Liver (tissue), 8 donors: ENCODE measurements at regions not wholly inside any gene's neighbourhood (a gene's known extent, or its start where the extent isn't known, plus 50 kb on each side); places are given as distances from the start of the nearest gene placed in this dataset.

Experiments used
- DNase-seq: peaks from one replicate; pipeline ENCODE4 v3.0.0-alpha.2; 2017; ENCODE audit warnings: low spot score
- H3K27ac ChIP-seq, 2 donors: one replicate each; pipeline ENCODE4 v1.7.0; 2013; ENCODE audit warnings: inconsistent platforms in 2 of 2, low read length in 2 of 2, control low read depth in 1 of 2, low read depth in 1 of 2, mild to moderate bottlenecking in 1 of 2
- H3K27me3 ChIP-seq, 4 donors: one replicate each; pipeline versions ENCODE4 v1.6.1 to v1.7.0; 2013; ENCODE audit warnings: low read length in 3 of 4, inconsistent platforms in 1 of 4, mild to moderate bottlenecking in 1 of 4, moderate library complexity in 1 of 4; ENCODE audit not compliant: control insufficient read depth in 4 of 4, insufficient read depth in 4 of 4
- H3K36me3 ChIP-seq, 4 donors: one replicate each; pipeline versions ENCODE4 v1.6.1 to v1.7.0; 2013; ENCODE audit warnings: low read length in 3 of 4, mild to moderate bottlenecking in 3 of 4, low read depth in 1 of 4, moderate library complexity in 1 of 4; ENCODE audit not compliant: control insufficient read depth in 4 of 4, insufficient read depth in 3 of 4
- H3K4me1 ChIP-seq, 4 donors: one replicate each; pipeline versions ENCODE4 v1.6.1 to v1.7.0; 2013; ENCODE audit warnings: low read length in 3 of 4, mild to moderate bottlenecking in 3 of 4, moderate library complexity in 1 of 4; ENCODE audit not compliant: control insufficient read depth in 4 of 4, insufficient read depth in 4 of 4
- H3K4me3 ChIP-seq, 3 donors: one replicate each; pipeline versions ENCODE4 v1.6.1 to v1.7.0; 2013; ENCODE audit warnings: low read length in 3 of 3, control low read depth in 1 of 3, low read depth in 1 of 3, mild to moderate bottlenecking in 1 of 3
- H3K9ac ChIP-seq, 2 donors: one replicate each; pipeline ENCODE4 v1.7.0; 2013; ENCODE audit warnings: low read length in 2 of 2, mild to moderate bottlenecking in 2 of 2, moderate library complexity in 2 of 2, control low read depth in 1 of 2, low read depth in 1 of 2
- H3K9me3 ChIP-seq, 4 donors: one replicate each; pipeline versions ENCODE4 v1.6.1 to v1.7.0; 2013; ENCODE audit warnings: low read length in 3 of 4; ENCODE audit not compliant: control insufficient read depth in 4 of 4
- EGR1 ChIP-seq, 2 donors: IDR thresholded peaks; 2 replicates each; pipeline ENCODE4 v1.6.1; 2016 to 2018; ENCODE audit warnings: antibody characterized with exemption in 2 of 2, low read depth in 2 of 2
- FOXA1 ChIP-seq: IDR thresholded peaks from 2 replicates; pipeline ENCODE4 v1.6.1; 2016; ENCODE audit warnings: antibody characterized with exemption
- GABPA ChIP-seq, 2 donors: IDR thresholded peaks in 1 of 2; conservative IDR thresholded peaks in 1 of 2; 2 replicates each; pipeline ENCODE4 v1.6.1; 2016; ENCODE audit warnings: antibody characterized with exemption in 2 of 2, mild to moderate bottlenecking in 1 of 2, moderate library complexity in 1 of 2
- HNF4A ChIP-seq, 2 donors: conservative IDR thresholded peaks; 2 replicates each; pipeline ENCODE4 v1.6.1; 2016; ENCODE audit warnings: antibody characterized with exemption in 2 of 2, mild to moderate bottlenecking in 2 of 2
- HNF4G ChIP-seq: IDR thresholded peaks from 2 replicates; pipeline ENCODE4 v1.6.1; 2016; ENCODE audit warnings: antibody characterized with exemption
- JUND ChIP-seq, 2 donors: IDR thresholded peaks; 2 replicates each; pipeline ENCODE4 v1.6.1; 2016; ENCODE audit warnings: antibody characterized with exemption in 2 of 2
- NR2F2 ChIP-seq: IDR thresholded peaks from 2 replicates; pipeline ENCODE4 v1.6.1; 2016; ENCODE audit warnings: antibody characterized with exemption
- RAD21 ChIP-seq, 2 donors: IDR thresholded peaks; 2 replicates each; pipeline ENCODE4 v1.6.1; 2016; ENCODE audit warnings: antibody characterized with exemption in 2 of 2, mild to moderate bottlenecking in 2 of 2
- RXRA ChIP-seq, 2 donors: IDR thresholded peaks; 2 replicates each; pipeline ENCODE4 v1.6.1; 2017 to 2018; ENCODE audit warnings: antibody characterized with exemption in 2 of 2, mild to moderate bottlenecking in 1 of 2
- SP1 ChIP-seq: IDR thresholded peaks from 2 replicates; pipeline ENCODE4 v1.6.1; 2018; ENCODE audit warnings: antibody characterized with exemption, mild to moderate bottlenecking
- TAF1 ChIP-seq: conservative IDR thresholded peaks from 2 replicates; pipeline ENCODE4 v1.6.1; 2016; ENCODE audit warnings: antibody characterized with exemption, mild to moderate bottlenecking
- ZBTB33 ChIP-seq: IDR thresholded peaks from 2 replicates; pipeline ENCODE4 v1.6.1; 2016; ENCODE audit warnings: antibody characterized with exemption
- WGBS: extraction: QIAGEN DNeasy Blood & Tissue Kit; methylation state at CpG from one replicate; pipeline ENCODE4 v1.1.7; 2013; 5-methylcytosine and 5-hydroxymethylcytosine counted together
- TF ChIP-seq, protein P1 (sequence below): IDR thresholded peaks from 2 replicates; pipeline ENCODE4 v1.6.1; 2016; ENCODE audit warnings: antibody characterized with exemption, mild to moderate bottlenecking
- TF ChIP-seq, protein P2 (sequence below): IDR thresholded peaks from 2 replicates; pipeline ENCODE4 v1.6.1; 2016; ENCODE audit warnings: antibody characterized with exemption
- TF ChIP-seq, protein P3 (sequence below): fragments of 150-350 bp; IDR thresholded peaks from 2 replicates; pipeline ENCODE4 v1.5.1; 2017; ENCODE audit warnings: improper control_type of control experiment, low read depth, low read length; ENCODE audit not compliant: missing input control
- donor health status: healthy.
- donor health status: healthy.
- donor health status: healthy.
- donor health status: healthy.
- donor health status: healthy.

DNA sequence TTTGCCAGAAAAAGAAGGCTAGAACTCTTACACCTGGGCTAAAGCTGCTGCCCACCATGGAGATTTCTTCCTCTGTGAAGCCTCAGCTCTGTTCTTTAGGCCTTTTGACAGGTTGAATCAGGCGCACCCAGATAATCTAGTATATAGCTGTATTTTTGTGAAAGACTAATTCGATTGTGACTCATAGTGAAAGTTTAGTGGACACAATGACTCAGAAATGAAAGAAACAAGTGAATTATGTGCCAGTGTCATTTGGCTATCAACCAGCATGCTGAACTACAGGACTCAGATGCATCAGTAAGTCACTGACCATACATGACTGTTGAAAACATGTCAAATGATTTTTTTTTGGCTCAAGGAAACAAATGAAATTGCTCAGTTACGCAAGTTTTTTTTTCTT lies 425.4 kb downstream of the SLITRK2 start:
- Histone ChIP-seq H3K27me3 (peaks cover 0 to 3% (median 0%) of the 10 kb centered on the region in 4 donors), H3K4me3 (no peak overlapping the region), H3K27ac (no peak overlapping the region), H3K9me3 (peaks cover 0 to 3% (median 0%) of the 10 kb centered on the region in 4 donors), H3K9ac (no peak overlapping the region), H3K36me3 (no peaks in the 10 kb centered on the region), H3K4me1 (no peaks in the 10 kb centered on the region)
- TF ChIP-seq GABPA (IDR thresholded peaks at IDR 0.05 in 1 of 2, conservative IDR thresholded peaks at IDR 0.05 in 1 of 2): no peak
- peak in 1 of 2 donors; percentile 14 for TF ChIP-seq JUND (IDR thresholded peaks at IDR 0.05)
- TF ChIP-seq, protein P1, sequence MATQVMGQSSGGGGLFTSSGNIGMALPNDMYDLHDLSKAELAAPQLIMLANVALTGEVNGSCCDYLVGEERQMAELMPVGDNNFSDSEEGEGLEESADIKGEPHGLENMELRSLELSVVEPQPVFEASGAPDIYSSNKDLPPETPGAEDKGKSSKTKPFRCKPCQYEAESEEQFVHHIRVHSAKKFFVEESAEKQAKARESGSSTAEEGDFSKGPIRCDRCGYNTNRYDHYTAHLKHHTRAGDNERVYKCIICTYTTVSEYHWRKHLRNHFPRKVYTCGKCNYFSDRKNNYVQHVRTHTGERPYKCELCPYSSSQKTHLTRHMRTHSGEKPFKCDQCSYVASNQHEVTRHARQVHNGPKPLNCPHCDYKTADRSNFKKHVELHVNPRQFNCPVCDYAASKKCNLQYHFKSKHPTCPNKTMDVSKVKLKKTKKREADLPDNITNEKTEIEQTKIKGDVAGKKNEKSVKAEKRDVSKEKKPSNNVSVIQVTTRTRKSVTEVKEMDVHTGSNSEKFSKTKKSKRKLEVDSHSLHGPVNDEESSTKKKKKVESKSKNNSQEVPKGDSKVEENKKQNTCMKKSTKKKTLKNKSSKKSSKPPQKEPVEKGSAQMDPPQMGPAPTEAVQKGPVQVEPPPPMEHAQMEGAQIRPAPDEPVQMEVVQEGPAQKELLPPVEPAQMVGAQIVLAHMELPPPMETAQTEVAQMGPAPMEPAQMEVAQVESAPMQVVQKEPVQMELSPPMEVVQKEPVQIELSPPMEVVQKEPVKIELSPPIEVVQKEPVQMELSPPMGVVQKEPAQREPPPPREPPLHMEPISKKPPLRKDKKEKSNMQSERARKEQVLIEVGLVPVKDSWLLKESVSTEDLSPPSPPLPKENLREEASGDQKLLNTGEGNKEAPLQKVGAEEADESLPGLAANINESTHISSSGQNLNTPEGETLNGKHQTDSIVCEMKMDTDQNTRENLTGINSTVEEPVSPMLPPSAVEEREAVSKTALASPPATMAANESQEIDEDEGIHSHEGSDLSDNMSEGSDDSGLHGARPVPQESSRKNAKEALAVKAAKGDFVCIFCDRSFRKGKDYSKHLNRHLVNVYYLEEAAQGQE: no peak
- WGBS: 67% methylated on average over 3 of the region's 3 CpGs
- DNase-seq: no peak

DNA sequence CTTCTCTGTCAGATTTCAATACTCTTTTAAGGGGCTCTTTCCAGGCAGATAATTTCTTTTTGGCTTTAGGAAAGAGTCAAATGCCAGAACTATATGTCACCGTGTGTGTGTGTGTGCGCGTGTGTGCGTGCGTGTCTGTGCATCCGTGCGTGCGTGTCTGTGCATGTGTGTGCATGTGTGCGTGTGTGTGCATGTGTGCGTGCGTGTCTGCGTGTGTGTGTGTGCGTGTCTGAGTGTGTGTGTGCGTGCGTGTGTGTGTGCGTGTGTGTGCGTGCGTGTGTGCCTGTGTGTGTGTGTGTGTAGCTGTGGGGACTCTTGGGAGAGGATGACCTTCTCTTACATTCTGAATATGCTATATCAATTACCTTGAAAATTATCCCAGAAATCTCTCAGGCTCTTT lies 441.6 kb downstream of the SLITRK2 start:
- Histone ChIP-seq H3K9ac (no peak overlapping the region), H3K36me3 (no peaks in the 10 kb centered on the region), H3K27me3 (no peaks in the 10 kb centered on the region), H3K9me3 (no peaks in the 10 kb centered on the region), H3K4me3 (no peak overlapping the region), H3K4me1 (no peaks in the 10 kb centered on the region), H3K27ac (no peak overlapping the region)
- 86% methylated on average over 18 of the region's 18 CpGs for WGBS
- TF ChIP-seq FOXA1 (no peak), ZBTB33 (no peak), EGR1 (IDR thresholded peaks at IDR 0.05; ENCODE audit: low read depth in 2 of 2) (no peak), TAF1 (no peak), RXRA (IDR thresholded peaks at IDR 0.05) (no peak), NR2F2 (no peak), HNF4G (no peak), GABPA (IDR thresholded peaks at IDR 0.05 in 1 of 2, conservative IDR thresholded peaks at IDR 0.05 in 1 of 2) (no peak), RAD21 (IDR thresholded peaks at IDR 0.05) (no peak), HNF4A (conservative IDR thresholded peaks at IDR 0.05) (no peak), SP1 (no peak)
- TF ChIP-seq, protein P2, sequence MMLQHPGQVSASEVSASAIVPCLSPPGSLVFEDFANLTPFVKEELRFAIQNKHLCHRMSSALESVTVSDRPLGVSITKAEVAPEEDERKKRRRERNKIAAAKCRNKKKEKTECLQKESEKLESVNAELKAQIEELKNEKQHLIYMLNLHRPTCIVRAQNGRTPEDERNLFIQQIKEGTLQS: no peak
- TF ChIP-seq, protein P1: no peak
- TF ChIP-seq, protein P3, sequence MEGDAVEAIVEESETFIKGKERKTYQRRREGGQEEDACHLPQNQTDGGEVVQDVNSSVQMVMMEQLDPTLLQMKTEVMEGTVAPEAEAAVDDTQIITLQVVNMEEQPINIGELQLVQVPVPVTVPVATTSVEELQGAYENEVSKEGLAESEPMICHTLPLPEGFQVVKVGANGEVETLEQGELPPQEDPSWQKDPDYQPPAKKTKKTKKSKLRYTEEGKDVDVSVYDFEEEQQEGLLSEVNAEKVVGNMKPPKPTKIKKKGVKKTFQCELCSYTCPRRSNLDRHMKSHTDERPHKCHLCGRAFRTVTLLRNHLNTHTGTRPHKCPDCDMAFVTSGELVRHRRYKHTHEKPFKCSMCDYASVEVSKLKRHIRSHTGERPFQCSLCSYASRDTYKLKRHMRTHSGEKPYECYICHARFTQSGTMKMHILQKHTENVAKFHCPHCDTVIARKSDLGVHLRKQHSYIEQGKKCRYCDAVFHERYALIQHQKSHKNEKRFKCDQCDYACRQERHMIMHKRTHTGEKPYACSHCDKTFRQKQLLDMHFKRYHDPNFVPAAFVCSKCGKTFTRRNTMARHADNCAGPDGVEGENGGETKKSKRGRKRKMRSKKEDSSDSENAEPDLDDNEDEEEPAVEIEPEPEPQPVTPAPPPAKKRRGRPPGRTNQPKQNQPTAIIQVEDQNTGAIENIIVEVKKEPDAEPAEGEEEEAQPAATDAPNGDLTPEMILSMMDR: no peak
- no peak for DNase-seq
